IMR-90 (cell line): ENCODE measurements at regions not wholly inside any gene's neighbourhood (a gene's known extent, or its start where the extent isn't known, plus 50 kb on each side); places are given as distances from the start of the nearest gene placed in this dataset.

Source experiments
- ATAC-seq: fragments of 200-7000 bp; cut with Tn5 transposase; 2 replicates; pipeline ENCODE4 v1.9.1; 2020; ENCODE audit warnings: low read depth, mild to moderate bottlenecking, moderate library complexity
- BruUV-seq: library from RNA; stranded (reverse); fragments of 400-500 nt; replicated peaks from 2 replicates; lab custom pipeline; 2021; lab: Mats Ljungman, UMichigan
- CTCF ChIA-PET: fragments of 300-600 bp; formaldehyde crosslinking; extraction: SDS; loops from one replicate; lab custom pipeline; 2021; ENCODE audit warnings: antibody characterized with exemption; lab: Yijun Ruan, JAX
- POLR2A ChIA-PET: fragments of 300-600 bp; sonication (Branson Sonifier 250); formaldehyde crosslinking; loops from one replicate; lab custom pipeline; 2022; ENCODE audit warnings: antibody characterized with exemption; ENCODE audit not compliant: unreplicated experiment; lab: Charles Lee
- DNase-seq: peaks from one replicate; pipeline ENCODE4 v3.0.0; 2013
- H2AFZ ChIP-seq: replicated peaks from 2 replicates; pipeline ENCODE3; 2013; ENCODE audit warnings: low read length, mild to moderate bottlenecking; ENCODE audit not compliant: poor library complexity
- H2AK5ac ChIP-seq: 2 replicates; pipeline ENCODE4 v1.6.1; 2013; ENCODE audit warnings: low read depth, low read length, inconsistent platforms
- H2AK9ac ChIP-seq: replicated peaks from 2 replicates; pipeline ENCODE3; 2013; ENCODE audit warnings: mild to moderate bottlenecking, low read depth, low read length, moderate library complexity; ENCODE audit not compliant: poor library complexity
- H2BK120ac ChIP-seq: 2 replicates; pipeline ENCODE4 v1.6.1; 2013; ENCODE audit warnings: low read depth, low read length, inconsistent platforms
- H2BK15ac ChIP-seq: 3 replicates; pipeline ENCODE4 v1.6.1; 2013; ENCODE audit warnings: low read depth, low read length, inconsistent platforms
- H2BK20ac ChIP-seq: 2 replicates; pipeline ENCODE4 v1.6.1; 2013; ENCODE audit warnings: low read depth, mild to moderate bottlenecking, inconsistent platforms, low read length, moderate library complexity
- H2BK5ac ChIP-seq: 2 replicates; pipeline ENCODE4 v1.6.1; 2013; ENCODE audit warnings: mild to moderate bottlenecking, low read depth, low read length, inconsistent platforms; ENCODE audit not compliant: poor library complexity, severe bottlenecking
- H3K14ac ChIP-seq: replicated peaks from 2 replicates; pipeline ENCODE4 v1.6.1; 2013; ENCODE audit warnings: low read depth, low read length, inconsistent platforms
- H3K18ac ChIP-seq: 2 replicates; pipeline ENCODE4 v1.6.1; 2013; ENCODE audit warnings: low read depth, low read length, control low read depth
- H3K23ac ChIP-seq: 2 replicates; pipeline ENCODE4 v1.6.1; 2013; ENCODE audit warnings: low read depth, low read length, inconsistent platforms
- H3K27ac ChIP-seq: 2 replicates; pipeline ENCODE4 v1.5.1; 2013; ENCODE audit warnings: mild to moderate bottlenecking, control low read depth, low read length; ENCODE audit not compliant: insufficient read depth
- H3K27me3 ChIP-seq: 2 replicates; pipeline ENCODE4 v1.6.1; 2013; ENCODE audit warnings: low read length; ENCODE audit not compliant: control insufficient read depth, insufficient read depth
- H3K36me3 ChIP-seq: 2 replicates; pipeline ENCODE4 v1.6.1; 2013; ENCODE audit warnings: low read length, mixed read lengths; ENCODE audit not compliant: control insufficient read depth, insufficient read depth
- H3K4ac ChIP-seq: 2 replicates; pipeline ENCODE4 v1.6.1; 2013; ENCODE audit warnings: low read depth, low read length, inconsistent platforms
- H3K4me1 ChIP-seq: 2 replicates; pipeline ENCODE4 v1.6.1; 2013; ENCODE audit warnings: low read length, mixed read lengths; ENCODE audit not compliant: control insufficient read depth, insufficient read depth
- H3K4me2 ChIP-seq: 2 replicates; pipeline ENCODE4 v1.6.1; 2013; ENCODE audit warnings: low read depth, mild to moderate bottlenecking, control low read depth, low read length, moderate library complexity
- H3K4me3 ChIP-seq: 2 replicates; pipeline ENCODE4 v1.5.1; 2013; ENCODE audit warnings: low read depth, mild to moderate bottlenecking, control low read depth, low read length, moderate library complexity; ENCODE audit not compliant: insufficient read depth
- H3K56ac ChIP-seq: 2 replicates; pipeline ENCODE4 v1.6.1; 2013; ENCODE audit warnings: low read length, inconsistent platforms; ENCODE audit not compliant: insufficient read depth; ENCODE audit errors: extremely low read depth
- H3K79me1 ChIP-seq, 2 experiments: 2 replicates each; pipeline ENCODE4 v1.6.1; 2013; ENCODE audit warnings: low read length in 2 of 2, inconsistent platforms in 1 of 2, low read depth in 1 of 2
- H3K9ac ChIP-seq: 2 replicates; pipeline ENCODE4 v1.6.1; 2013; ENCODE audit warnings: low read depth, low read length, control low read depth
- H3K9me1 ChIP-seq: 2 replicates; pipeline ENCODE4 v1.6.1; 2013; ENCODE audit warnings: low read length, inconsistent platforms; ENCODE audit not compliant: insufficient read depth
- H3K9me3 ChIP-seq: 2 replicates; pipeline ENCODE4 v1.6.1; 2013; ENCODE audit warnings: low read length; ENCODE audit not compliant: control insufficient read depth, insufficient read depth
- H4K20me1 ChIP-seq: 2 replicates; pipeline ENCODE4 v1.6.1; 2013; ENCODE audit warnings: low read length, inconsistent platforms; ENCODE audit not compliant: insufficient read depth
- H4K5ac ChIP-seq: 2 replicates; pipeline ENCODE4 v1.6.1; 2013; ENCODE audit warnings: mild to moderate bottlenecking, low read depth, low read length, control low read depth
- H4K8ac ChIP-seq, 2 experiments: 2 replicates each; pipeline ENCODE4 v1.6.1; 2013; ENCODE audit warnings: low read depth in 2 of 2, low read length in 2 of 2, control low read depth in 1 of 2, inconsistent platforms in 1 of 2
- H4K91ac ChIP-seq: 2 replicates; pipeline ENCODE4 v1.6.1; 2013; ENCODE audit warnings: low read depth, low read length, inconsistent platforms; ENCODE audit not compliant: insufficient read depth
- BHLHE40 ChIP-seq: fragments of 150-350 bp; IDR thresholded peaks from 2 replicates; pipeline ENCODE4 v1.6.1; 2016; ENCODE audit warnings: mild to moderate bottlenecking, low read depth, low read length
- CHD1 ChIP-seq: IDR thresholded peaks from 2 replicates; pipeline ENCODE4 v1.6.1; 2012; ENCODE audit warnings: low read depth, low read length, improper control_type of control experiment
- ELK1 ChIP-seq: fragments of 150-350 bp; IDR thresholded peaks from 2 replicates; pipeline ENCODE4 v1.6.1; 2016; ENCODE audit warnings: low read depth, mild to moderate bottlenecking, low read length, moderate library complexity, borderline replicate concordance
- MAZ ChIP-seq: IDR thresholded peaks from 2 replicates; pipeline ENCODE4 v1.6.1; 2012; ENCODE audit warnings: low read depth, mild to moderate bottlenecking, low read length, improper control_type of control experiment, moderate library complexity, borderline replicate concordance
- POLR2A ChIP-seq: IDR thresholded peaks from 2 replicates; pipeline ENCODE4 v1.6.1; 2012; ENCODE audit warnings: mild to moderate bottlenecking, low read depth, low read length
- RAD21 ChIP-seq: IDR thresholded peaks from 2 replicates; pipeline ENCODE4 v1.6.1; 2012; ENCODE audit warnings: low read length, improper control_type of control experiment
- RFX5 ChIP-seq: IDR thresholded peaks from 2 replicates; pipeline ENCODE4 v1.8.0; 2012; ENCODE audit warnings: low read depth, mild to moderate bottlenecking, low read length, moderate library complexity
- SMC3 ChIP-seq: fragments of 150-350 bp; IDR thresholded peaks from 2 replicates; pipeline ENCODE4 v1.6.1; 2016; ENCODE audit warnings: low read depth, mild to moderate bottlenecking, antibody characterized with exemption, low read length, moderate library complexity
- USF2 ChIP-seq: fragments of 150-350 bp; IDR thresholded peaks from 2 replicates; pipeline ENCODE4 v1.6.1; 2017; ENCODE audit warnings: mild to moderate bottlenecking, antibody characterized with exemption, low read length, low read depth
- WGBS, 2 experiments: methylation state at CpG; one replicate each; pipeline versions ENCODE4 v1.1.5 to v1.1.7; 2013; ENCODE audit warnings: missing lambda C conversion rate in 2 of 2; ENCODE audit not compliant: insufficient read length in 1 of 2; ENCODE audit errors: extremely low coverage in 2 of 2; 5-methylcytosine and 5-hydroxymethylcytosine counted together
- dilution Hi-C: fragments of 300-500 bp; cut with HindIII; formaldehyde crosslinking; loops from one replicate; pipeline ENCODE4 v1.14.3; 2018; ENCODE audit warnings: low sequenced_read_pairs; ENCODE audit not compliant: unreplicated experiment
- in situ Hi-C: fragments of 300-500 bp; cut with MboI; formaldehyde crosslinking; loops from 3 replicates; pipeline ENCODE4 v1.14.3; 2019; ENCODE audit warnings: low sequenced_read_pairs, inconsistent platforms, mixed read lengths
- intact Hi-C: fragments of 100-400 bp; cut with micrococcal nuclease; formaldehyde crosslinking; loops from 2 replicates; pipeline ENCODE4 v1.10.0; 2022

GRCh38 chr1:193432979-193433587 lies 246.7 kb upstream of the B3GALT2 start:
- Histone ChIP-seq H3K79me1 (no peaks in the 10 kb centered on the region), H3K56ac (no peak overlapping the region), H3K4ac (no peak overlapping the region), H3K14ac (no peak overlapping the region), H3K36me3 (no peaks in the 10 kb centered on the region), H2AK5ac (no peak overlapping the region), H3K4me1 (no peaks in the 10 kb centered on the region), H2AFZ (no peak overlapping the region), H3K9me1 (no peaks in the 10 kb centered on the region), H3K27me3 (no peaks in the 10 kb centered on the region), H4K91ac (no peak overlapping the region), H3K9ac (no peak overlapping the region), H2BK15ac (no peak overlapping the region), H3K9me3 (peaks cover 13% of the 10 kb centered on the region), H3K4me3 (no peak overlapping the region), H4K20me1 (no peaks in the 10 kb centered on the region), H4K5ac (no peak overlapping the region), H3K18ac (no peak overlapping the region), H3K23ac (no peak overlapping the region), H2BK5ac (no peak overlapping the region), H3K4me2 (no peak overlapping the region), H3K27ac (no peak overlapping the region), H2BK20ac (no peak overlapping the region), H2AK9ac (no peak overlapping the region), H4K8ac (no peak overlapping the region), H2BK120ac (no peak overlapping the region)
- ChIA-PET CTCF (no interaction called here), POLR2A (no interaction called here)
- dilution Hi-C loops, result no loop called here
- BruUV-seq, result no TSS peak
- intact Hi-C loops, result no loop called here
- no peak for ATAC-seq
- in situ Hi-C loops, result no loop called here
- no peak for DNase-seq
- TF ChIP-seq CHD1, result no peak
- TF ChIP-seq POLR2A, result no peak
- no peak for TF ChIP-seq BHLHE40
- TF ChIP-seq RFX5, result no peak
- TF ChIP-seq ELK1, result no peak
- TF ChIP-seq USF2, result no peak
- TF ChIP-seq SMC3, result no peak
- TF ChIP-seq RAD21, result no peak
- TF ChIP-seq MAZ, result no peak
- WGBS, 2 experiments, result 71% methylated on average over 1 of the region's 3 CpGs; no CpG with 5 or more reads in 1 of the 2 experiments
